DMS79 treated with DMSO at 0.1 percent for 48 hours (cell line): ENCODE measurements at regions not wholly inside any gene's neighbourhood (a gene's known extent, or its start where the extent isn't known, plus 50 kb on each side); places are given as distances from the start of the nearest gene placed in this dataset.

ENCODE experiments used
- DNase-seq: peaks from one replicate; lab custom pipeline; 2025; lab: John Stamatoyannopoulos, UW

GRCh38 chr10:43820663-43821062 is 172.0 kb upstream of the ZNF32 start:
- DNase-seq: no peak

DNA sequence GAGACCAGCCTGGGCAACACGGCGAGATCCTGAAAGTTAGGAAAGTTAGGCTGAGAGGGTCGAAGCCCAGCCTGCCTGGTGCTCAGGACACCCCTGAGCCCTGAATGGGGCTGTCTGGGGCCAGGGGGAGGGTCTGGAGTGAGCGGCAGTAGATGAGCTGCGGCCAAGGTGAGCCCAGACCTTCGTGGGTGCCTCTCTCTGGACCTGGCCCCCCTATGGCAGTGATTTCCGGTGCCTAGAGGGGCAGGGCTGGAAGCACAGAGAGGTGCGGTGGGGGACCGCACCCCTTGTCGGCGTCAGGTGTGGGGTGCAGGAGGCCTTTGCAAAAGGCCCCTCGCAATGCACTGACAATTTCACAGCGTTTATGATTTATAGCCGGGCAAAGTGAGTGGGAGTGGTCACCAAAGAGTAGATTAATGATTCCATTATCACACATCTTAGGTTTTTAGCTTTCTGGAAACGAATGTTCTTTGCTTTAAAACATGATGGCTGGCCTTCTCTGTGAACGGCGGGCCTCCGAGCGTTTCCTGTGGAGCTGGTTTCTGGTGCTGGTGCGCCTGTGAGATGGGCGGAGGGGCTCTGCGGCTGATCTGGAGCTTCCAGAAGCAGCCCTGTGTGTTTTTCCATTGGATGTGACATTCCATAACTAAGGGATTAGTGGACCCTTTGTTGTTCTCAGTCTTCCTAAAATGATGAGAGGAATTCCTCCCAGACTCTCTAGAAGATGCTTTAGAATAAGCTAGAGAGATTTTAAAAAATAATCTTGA is 171.0 kb upstream of the ZNF32 start:
- no peak for DNase-seq

DNA sequence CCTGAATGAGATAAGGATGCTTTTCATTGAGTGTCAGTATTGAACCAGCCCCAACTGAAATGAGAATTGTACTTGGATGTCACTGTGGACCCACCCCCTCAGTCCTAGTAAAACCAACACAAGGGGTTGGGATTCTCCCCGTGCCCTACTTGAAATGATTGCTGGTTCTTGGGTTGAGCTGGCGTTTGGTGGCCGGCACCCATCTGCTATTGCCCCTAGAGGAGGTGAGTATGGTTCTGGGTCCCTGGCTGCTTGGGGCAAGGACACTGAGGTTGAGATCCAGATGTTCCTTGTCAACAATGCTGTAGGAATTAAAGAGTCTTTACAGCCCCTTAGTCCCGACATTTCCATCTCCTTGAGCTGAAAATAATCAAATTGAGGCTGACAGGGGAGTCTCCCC is 170.0 kb upstream of the ZNF32 start:
- DNase-seq: no peak

- no peak for DNase-seq
Measured at GRCh38 chr10:43817368-43817767, 168.7 kb upstream of the ZNF32 start.

DNA sequence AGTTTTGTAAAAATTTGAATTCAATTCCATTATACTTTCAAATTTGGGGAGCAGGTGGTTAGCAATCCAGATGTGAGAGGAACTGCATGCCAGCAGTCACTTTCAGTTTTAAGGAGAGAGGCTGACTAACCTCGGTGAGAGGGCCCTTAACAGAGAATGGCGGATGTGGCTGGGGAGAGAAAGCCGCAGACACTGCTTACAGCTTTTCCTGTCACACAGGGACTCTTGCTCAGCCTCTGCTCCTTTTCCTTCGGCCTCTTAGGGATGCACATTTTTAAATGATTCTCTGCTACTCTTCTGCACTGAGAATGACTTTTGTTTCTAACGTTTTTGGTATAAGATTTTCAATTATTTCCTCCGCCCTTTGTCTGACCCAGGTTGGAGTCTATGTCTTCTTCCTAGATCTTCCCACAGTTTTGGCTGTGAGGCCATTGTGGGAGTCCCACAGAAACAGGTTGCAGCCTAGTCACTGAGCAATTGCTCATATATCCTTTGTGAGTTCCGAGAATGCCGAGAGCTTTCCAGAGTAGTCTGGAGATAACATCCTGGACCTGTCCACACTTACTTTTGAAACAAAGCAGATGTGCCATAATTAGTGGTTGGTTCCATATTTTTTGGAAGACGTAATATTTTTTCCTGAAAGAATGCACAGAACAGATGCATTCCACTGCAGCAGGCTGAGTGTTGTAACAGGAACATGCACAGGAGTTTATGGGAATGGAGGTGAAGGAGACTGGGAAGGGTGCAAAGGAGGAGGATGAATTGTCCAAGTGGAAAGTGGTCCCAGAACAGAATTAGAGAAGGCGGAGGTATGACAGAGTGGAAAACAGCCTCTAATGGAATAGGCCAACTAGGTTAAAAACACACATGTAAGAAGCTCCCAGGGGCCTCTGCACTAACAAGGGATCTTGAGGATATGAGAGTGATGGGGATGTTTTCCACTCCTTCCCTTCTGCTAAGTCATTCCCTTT is 168.0 kb upstream of the ZNF32 start:
- DNase-seq: no peak

DNA sequence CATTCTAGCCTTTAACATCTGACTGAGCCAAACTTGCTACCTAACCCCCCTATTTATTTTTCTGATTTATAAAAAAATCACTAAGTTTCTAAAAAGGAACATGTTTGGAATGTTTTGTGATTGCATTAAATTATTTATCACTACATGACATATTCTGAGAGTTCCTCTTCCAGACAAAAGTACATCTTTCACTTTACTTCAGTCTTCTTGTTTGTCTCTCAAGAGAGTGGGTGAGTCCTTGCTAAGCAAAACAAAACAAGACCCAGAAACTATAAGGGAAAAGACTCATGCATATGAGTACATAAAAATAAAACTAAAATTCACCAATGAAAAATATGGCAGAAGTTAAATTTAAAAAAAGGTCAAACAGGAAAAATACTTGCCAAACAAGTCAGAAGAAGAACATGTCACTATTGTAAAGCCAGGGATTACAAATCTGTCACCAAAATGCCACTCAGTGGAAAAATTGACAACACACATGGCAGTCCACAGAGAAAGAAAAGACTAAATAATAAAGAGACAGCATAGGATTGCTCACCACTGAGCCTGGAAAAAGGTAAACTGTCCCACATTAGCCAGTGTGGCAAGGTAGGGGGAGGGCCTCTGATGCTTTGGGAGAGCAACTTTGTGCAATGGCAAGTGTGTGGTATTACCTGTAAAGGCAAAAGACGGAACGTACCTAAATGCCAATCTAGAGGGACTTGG is 166.7 kb upstream of the ZNF32 start:
- no peak for DNase-seq

DNA sequence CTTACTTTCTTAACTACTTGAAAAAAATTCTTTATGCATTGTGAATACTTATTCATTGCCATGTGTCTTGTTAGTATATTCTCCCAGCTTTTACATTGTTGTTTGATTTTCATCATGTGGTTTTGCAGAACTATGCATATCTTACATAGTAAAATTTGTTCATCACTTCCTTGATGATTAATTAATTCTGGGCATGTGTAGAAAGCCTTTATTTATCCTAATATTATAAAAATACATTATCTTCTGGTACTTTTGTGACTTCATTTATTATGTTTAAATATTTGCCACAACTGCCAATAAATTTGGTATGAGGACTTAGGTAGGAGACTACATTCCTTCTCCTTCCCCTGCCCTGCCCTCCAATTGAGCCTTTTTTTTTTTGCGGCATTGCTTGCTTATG is 166.0 kb upstream of the ZNF32 start:
- DNase-seq: no peak

DNA sequence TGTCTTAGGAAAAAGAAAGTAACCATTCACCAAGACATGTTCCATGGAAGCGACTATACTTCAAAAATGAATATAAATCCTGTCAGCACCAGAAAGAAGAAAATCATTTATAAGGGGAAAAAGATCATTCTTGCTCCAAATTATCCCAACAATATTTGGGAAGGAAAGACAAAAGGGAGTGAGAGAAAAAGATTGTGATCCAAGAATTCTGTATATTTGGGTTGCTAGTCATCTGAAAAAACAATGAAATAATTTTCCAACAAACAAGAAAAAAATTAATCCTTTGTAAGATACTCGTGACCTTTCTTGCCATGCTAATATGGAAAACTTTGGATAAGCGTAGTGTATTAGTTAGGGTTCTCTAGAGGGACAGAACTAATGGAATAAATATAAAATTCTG is 163.2 kb upstream of the ZNF32 start:
- no peak for DNase-seq

DNA sequence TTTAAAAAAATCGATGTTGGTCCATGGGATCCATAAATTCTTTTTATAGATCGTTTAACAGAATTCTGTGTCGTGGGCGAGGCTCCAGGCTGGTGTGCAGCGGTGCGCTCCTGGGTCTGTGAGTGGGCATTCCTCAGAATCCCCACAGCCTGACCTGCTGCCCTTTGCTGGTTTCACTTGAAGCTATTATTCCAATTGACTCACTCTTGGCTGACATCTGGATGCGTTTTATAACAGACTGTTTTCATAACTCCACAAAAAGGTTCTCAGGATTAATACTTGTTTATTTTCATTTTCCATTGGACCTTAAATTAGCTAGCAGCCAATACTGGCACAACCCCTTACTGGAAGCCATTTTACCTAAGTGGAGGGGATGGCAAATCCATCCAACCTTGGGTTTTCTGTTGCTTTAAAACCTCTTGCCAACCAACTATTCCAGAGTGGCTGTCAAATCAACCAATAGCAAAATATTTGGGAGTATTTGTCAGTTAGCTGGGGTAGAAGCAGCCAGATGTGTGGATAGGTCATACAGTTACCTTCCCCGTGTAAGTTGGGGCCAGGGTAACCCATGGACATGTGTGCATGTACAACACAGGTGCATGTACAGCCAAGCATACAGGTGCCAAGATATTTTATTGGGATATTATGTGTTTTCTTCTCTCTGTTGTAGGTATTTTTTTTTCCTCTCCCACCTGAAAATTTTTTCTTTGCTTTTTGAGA is 160.7 kb upstream of the ZNF32 start:
- no peak for DNase-seq

DNA sequence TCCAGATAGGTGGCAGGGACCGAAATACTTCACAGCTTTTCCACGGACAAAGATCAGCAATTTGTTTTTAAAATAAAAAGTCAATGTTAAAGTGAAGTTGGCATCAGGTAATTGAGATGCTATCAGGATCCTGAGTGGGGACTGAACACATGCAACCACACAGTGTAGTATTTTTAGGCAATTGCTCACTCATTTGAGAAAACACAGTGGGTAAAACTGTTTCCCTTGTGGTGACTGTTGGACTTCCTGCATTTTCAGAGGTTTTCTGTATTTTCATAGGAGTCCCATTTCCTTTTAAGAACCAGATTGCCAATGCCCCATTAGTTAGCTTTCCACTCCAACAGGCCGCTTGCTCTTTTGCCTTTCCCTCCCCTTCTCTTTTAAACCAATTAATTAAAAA is 159.5 kb upstream of the ZNF32 start:
- DNase-seq: no peak

GRCh38 chr10:43806831-43807640 is 158.4 kb upstream of the ZNF32 start:
- no peak for DNase-seq

GRCh38 chr10:43803791-43804190 is 155.1 kb upstream of the ZNF32 start:
- DNase-seq: no peak

DNA sequence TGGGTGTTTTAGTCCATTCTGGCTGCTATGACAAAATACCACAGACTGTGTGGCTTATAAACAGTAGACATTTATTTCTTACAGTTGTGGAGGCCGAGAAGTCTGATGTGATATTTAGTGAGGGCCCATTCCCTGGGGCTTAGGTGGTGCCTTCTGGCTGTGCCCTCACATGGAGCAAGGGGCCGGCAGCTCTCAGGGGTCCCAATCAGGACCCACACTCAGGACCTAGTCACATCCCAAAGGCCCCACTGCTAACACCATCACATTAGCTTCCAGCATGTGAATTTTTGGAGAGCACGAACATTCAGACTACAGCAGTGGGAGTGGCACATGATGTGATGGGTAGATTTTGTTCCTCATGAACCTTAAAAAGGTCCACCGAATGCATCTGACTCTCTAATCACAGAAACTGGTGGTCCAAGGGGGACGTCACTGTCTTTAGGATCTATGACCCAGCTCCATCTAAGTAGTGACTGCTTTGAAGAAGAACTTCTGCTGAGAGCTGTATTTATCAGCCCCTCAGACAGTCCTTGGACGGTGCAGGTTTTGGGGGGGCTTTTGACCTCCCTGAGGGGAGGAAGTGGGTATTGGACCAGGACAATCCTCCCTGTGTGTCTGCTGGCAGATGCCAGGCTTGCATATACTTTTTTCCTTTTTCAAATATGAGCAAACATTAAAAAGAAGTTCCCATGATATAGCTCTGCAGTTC is 154.5 kb upstream of the ZNF32 start:
- DNase-seq: no peak

- no peak for DNase-seq
Measured at GRCh38 chr10:43801626-43802025, 152.9 kb upstream of the ZNF32 start.

DNA sequence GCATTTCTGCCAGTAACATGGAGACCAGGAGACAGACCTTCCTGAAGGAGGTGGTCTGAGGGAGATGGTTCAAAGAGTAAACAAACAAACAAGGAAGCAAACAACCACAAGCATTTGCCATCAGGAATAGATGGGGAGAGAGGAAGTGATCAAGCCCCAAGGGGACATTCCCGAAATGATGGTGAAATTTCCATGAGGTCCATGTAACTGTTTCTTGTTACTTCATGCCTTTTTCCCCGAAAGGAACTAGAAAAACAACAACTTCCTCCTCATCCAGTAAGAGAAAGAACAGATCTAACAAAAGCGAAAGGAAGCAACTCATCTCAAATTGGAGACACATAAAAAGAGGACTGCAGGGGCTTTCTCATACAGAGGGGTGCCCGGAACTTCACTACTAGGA is 152.5 kb upstream of the ZNF32 start:
- no peak for DNase-seq

DNA sequence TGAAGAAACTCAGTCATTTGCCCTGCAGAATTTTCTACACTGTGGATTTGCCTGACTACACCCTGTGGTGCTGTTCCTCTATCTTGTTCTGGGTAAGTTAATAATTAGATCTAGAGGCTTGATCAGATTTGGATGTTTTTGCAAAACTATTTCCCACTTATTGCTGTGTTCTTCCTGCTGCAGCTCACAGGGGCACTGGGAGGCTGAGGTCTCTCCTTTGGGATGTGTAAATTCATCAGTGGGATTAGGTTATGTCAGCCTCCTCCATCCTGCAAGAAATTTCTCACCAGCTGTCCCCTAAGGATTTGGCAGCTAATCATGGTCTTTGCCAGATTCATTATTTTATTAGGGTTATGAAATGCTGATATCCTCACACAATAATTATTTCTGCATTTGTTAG is 148.1 kb upstream of the ZNF32 start:
- DNase-seq: no peak

GRCh38 chr10:43795639-43796038 is 147.0 kb upstream of the ZNF32 start:
- no peak for DNase-seq

DNA sequence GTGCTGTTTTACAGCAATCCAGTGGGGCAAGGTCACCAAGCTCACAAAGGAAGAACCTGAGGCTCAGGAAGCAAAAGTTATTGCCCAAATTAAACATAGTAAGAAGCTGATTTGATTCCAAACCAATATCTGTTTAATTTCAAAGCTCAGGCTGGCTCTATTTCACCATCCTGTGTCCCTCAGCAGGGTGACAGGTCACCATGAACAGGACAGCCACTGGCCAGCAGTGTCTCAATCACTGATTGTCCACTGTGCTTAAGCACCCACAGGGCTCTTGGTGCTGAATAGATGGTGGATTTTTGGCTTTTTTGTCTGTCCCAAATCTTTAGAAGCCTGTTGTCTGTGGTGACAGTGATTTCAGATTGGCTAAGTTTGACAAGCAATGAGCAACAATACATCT is 146.4 kb upstream of the ZNF32 start:
- DNase-seq: no peak

DNA sequence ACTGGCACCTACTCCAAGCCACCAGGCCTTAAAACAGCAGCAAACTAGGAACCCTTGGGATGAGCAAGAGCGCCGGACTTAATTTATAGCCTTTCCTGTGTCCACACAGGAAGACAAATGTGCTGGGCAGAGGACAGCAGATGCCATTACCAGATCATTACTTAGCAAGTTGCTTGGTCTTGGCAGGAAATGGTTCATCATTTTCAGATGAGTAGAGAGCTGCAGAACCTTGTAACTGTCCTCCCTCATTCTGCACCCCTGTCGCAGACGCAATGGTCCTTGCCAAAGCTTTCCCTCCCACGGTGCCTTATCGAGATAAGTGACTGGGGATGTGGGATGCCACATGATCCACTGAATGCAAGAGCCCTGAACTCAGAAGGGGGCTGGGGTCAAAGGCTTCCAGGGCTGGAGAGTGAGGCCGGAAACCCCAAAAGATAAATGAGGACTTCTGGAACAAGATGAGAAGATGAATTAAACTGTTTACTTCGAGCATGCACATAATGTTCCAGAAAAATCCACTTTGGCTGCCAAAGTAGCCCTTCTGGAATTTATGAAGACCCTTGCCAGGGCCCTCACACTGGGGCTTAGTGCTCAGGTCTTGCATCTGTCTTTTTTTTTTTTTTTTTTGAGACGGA is 145.6 kb upstream of the ZNF32 start:
- no peak for DNase-seq

DNA sequence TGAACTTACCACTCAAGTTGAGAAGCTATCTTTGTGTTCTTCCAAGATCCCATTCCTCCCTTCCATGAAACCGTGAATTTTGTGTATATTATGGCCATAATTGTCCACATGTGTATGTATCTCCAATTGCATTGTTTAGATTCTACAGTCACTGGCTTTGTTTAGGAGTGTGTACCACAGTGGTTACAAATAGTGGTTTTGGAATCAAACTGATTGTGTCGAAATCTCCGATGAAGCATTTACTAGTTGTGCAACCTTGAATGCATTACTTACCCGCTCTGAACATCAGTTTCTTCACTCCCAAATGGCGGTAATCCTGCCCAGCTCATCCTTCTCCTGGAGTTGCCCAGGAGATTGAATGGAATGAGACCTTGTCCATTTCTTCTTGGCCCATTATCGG is 145.0 kb upstream of the ZNF32 start:
- no peak for DNase-seq
